A673 (cell line): ENCODE measurements at regions not wholly inside any gene's neighbourhood (a gene's known extent, or its start where the extent isn't known, plus 50 kb on each side); places are given as distances from the start of the nearest gene placed in this dataset.

ENCODE experiments used
- CTCF ChIP-seq: fragments of 300-800, 200-600 bp; sonication (generic); conservative IDR thresholded peaks from 2 replicates; pipeline ENCODE4 v1.5.1; 2017; ENCODE audit warnings: low read depth, mild to moderate bottlenecking, antibody characterized with exemption, low read length, moderate library complexity, mixed read lengths
- EZH2 ChIP-seq: fragments of 200-600 bp; sonication (generic); IDR thresholded peaks from 2 replicates; pipeline ENCODE4 v1.6.1; 2017; ENCODE audit warnings: borderline replicate concordance, low read depth, mild to moderate bottlenecking, mixed read lengths, antibody characterized with exemption, low read length; ENCODE audit not compliant: poor library complexity, severe bottlenecking

- no peak for TF ChIP-seq CTCF
- TF ChIP-seq EZH2 = no peak
Observed at GRCh38 chr14:98614741-98615140, 657.3 kb downstream of the BCL11B start.
